Activated T-cell treated with anti-CD3 and anti-CD28 coated beads, Interleukin-2, amount 50 U/mL, for 4 hours (primary cell): ENCODE measurements at regions not wholly inside any gene's neighbourhood (a gene's known extent, or its start where the extent isn't known, plus 50 kb on each side); places are given as distances from the start of the nearest gene placed in this dataset.

Experiments
- ATAC-seq, 2 donors: fragments of 200-7000 bp; cut with Tn5 transposase; one replicate each; pipeline ENCODE4 v1.10.0; 2021
- DNase-seq: peaks from one replicate; pipeline ENCODE4 v3.0.0-alpha.2; 2020
- H3K27me3 Mint-ChIP-seq: one replicate; pipeline ENCODE4 v1.8.0; 2021; ENCODE audit warnings: low read depth, mixed read lengths
- H3K36me3 Mint-ChIP-seq: one replicate; pipeline ENCODE4 v1.8.0; 2022; ENCODE audit warnings: mixed read lengths; ENCODE audit not compliant: insufficient read depth
- H3K4me1 Mint-ChIP-seq: one replicate; pipeline ENCODE4 v1.8.0; 2021; ENCODE audit warnings: low read depth, mixed read lengths
- H3K4me3 Mint-ChIP-seq: one replicate; pipeline ENCODE4 v1.8.0; 2021; ENCODE audit warnings: mild to moderate bottlenecking, moderate library complexity, mixed read lengths
- H3K9me3 Mint-ChIP-seq: one replicate; pipeline ENCODE4 v1.8.0; 2021; ENCODE audit warnings: mixed read lengths

GRCh38 chr3:159897331-159898075 lies 91.1 kb upstream of the IL12A start:
- ATAC-seq (no peak), DNase-seq (no peak)
- Mint-ChIP-seq H3K27me3 (peaks cover 4% of the 10 kb centered on the region), H3K4me1 (no peaks in the 10 kb centered on the region), H3K4me3 (no peak overlapping the region), H3K36me3 (no peaks in the 10 kb centered on the region), H3K9me3 (no peaks in the 10 kb centered on the region)

DNA sequence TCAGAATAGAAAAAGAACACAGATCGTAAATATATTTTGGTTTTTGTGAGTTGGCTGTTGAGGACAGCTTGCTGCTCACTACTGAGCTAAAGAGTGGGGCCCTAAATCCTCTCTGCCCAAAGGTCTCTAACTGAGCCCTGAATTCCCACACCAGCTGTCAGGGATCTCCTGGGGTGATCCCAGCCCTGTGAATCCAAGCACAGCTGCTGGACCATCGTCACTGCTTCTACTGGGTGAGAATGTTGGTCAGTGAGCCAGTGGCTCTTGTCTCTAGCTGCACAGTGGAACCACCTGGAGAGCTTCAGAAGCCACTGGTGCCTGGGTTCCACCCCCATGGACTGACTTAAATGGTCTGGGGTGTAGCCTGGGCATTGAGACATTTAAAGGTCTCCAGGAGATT lies 90.5 kb upstream of the IL12A start:
- no peak overlapping the region for H3K4me3 Mint-ChIP-seq
- H3K4me1 Mint-ChIP-seq = no peaks in the 10 kb centered on the region
- H3K36me3 Mint-ChIP-seq = no peaks in the 10 kb centered on the region
- DNase-seq (no peak), ATAC-seq (no peak)
- peaks cover 4% of the 10 kb centered on the region for H3K27me3 Mint-ChIP-seq
- no peaks in the 10 kb centered on the region for H3K9me3 Mint-ChIP-seq

DNA sequence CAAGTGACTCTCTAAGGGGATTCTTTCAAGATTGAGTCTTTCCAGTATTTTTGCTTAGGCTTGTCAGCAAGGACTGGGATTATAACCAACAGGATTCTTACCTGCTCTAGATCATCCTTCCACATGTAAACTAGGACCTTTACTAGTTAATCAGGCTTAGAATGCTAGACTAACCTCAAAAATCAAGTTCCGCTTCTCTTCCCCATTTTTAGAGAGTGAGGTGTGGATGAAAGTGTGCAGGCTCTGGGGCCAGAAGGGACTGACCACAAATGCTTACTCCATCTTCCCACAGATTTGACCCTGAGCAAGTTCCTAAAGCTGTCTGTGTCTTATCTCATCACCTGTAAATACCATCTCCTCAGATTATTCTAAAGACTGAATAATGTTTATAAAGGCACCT lies 89.5 kb upstream of the IL12A start:
- Mint-ChIP-seq H3K27me3 (peaks cover 4% of the 10 kb centered on the region), H3K36me3 (no peaks in the 10 kb centered on the region), H3K4me3 (no peak overlapping the region), H3K9me3 (no peaks in the 10 kb centered on the region), H3K4me1 (no peaks in the 10 kb centered on the region)
- ATAC-seq (no peak), DNase-seq (no peak)

DNA sequence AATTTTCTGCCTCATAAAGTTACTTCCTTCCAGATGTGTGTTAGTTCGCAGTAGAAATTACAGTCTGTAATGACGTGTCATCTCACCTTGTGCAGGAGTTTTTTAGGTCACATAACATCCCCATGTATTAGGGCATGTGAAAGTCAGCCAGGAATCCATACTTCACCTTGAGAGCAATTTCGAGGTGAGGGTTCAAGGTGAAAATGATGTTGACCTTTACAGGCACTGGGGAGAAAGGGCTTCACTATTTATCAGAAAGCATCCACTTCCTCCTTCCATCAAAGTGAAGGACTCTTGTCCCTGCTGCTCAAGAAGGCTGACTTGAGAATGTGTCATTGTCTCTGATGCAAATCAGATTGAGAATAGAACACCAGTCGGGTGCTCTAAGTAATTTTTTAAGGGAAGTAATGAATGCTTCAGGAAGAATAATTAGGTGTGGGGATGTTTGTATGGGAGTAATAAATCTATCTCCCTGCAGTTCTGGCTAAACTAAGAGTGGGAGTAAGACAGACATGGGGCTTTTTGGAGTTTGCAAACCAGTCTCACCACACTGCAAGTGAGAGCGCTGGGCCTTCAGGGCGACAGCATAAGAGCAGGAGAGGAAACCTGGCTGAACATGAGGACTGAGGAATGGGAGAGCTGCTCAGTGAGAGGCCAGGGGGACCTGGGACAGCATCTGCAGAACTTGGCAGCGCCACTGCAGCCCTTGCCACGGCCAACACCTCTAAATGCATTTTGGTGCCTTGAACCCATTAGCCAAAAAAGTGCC lies 85.9 kb upstream of the IL12A start:
- peaks cover 5% of the 10 kb centered on the region for H3K9me3 Mint-ChIP-seq

DNA sequence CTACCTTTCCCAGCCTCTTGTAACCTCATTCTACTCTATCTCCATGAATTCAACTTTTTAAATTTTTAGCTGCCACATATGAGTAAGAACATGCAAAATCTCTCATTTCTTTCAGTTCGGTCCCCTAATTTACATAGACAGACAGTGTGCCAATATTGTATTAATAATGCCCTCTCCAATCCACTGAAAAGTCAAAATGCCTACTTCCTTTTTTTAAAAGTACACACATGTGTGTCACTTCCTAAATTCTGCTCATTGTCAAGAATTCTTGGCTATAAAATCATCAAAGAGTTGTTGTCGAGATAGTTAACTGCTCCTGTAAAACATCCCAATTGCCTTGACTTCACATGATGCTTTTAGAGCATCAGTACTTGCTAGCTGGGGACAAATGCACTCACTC lies 84.2 kb upstream of the IL12A start:
- Mint-ChIP-seq H3K9me3 (peaks cover 5% of the 10 kb centered on the region), H3K36me3 (no peaks in the 10 kb centered on the region)

More for the DNA sequence above, 85.9 kb upstream of the IL12A start:
- ATAC-seq (no peak), DNase-seq (no peak)
- H3K4me1 Mint-ChIP-seq = peaks cover 2% of the 10 kb centered on the region
- H3K4me3 Mint-ChIP-seq = no peak overlapping the region
- H3K27me3 Mint-ChIP-seq = peaks cover 14% of the 10 kb centered on the region
- no peaks in the 10 kb centered on the region for H3K36me3 Mint-ChIP-seq

GRCh38 chr3:159904911-159905310 lies 83.7 kb upstream of the IL12A start:
- Mint-ChIP-seq H3K27me3 (peaks cover 14% of the 10 kb centered on the region), H3K36me3 (no peaks in the 10 kb centered on the region), H3K9me3 (peaks cover 5% of the 10 kb centered on the region), H3K4me3 (no peak overlapping the region), H3K4me1 (peaks cover 2% of the 10 kb centered on the region)
- no peak for DNase-seq
- no peak for ATAC-seq

More for the DNA sequence above, 84.2 kb upstream of the IL12A start:
- Mint-ChIP-seq H3K27me3 (peaks cover 14% of the 10 kb centered on the region), H3K4me3 (no peak overlapping the region), H3K4me1 (peaks cover 2% of the 10 kb centered on the region)
- ATAC-seq (no peak), DNase-seq (no peak)

DNA sequence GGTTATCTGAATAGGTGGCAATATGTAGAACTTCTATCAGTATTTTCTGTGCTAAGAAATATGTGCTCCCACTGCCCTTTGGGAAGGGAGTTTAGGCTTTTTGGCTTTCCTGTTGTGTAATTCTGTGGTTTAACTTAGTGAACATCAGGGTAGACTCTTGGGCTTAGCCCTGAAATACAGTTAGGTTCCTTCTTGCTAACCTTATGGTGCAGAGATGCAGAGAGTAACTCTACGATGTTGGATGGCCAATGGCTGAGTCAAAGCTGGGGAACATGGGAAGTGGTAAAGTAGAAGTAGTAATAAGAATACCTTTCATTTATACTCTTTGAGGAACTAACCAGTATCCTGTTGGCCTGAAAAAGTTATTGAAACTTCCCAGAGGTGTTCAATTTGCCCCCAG lies 80.8 kb upstream of the IL12A start:
- Mint-ChIP-seq H3K27me3 (peaks cover 10% of the 10 kb centered on the region), H3K36me3 (no peaks in the 10 kb centered on the region)
- no peak for ATAC-seq

GRCh38 chr3:159910991-159911663 lies 77.5 kb upstream of the IL12A start:
- H3K9me3 Mint-ChIP-seq = peaks cover 5% of the 10 kb centered on the region
- no peak for DNase-seq
- peaks cover 11% of the 10 kb centered on the region for H3K4me1 Mint-ChIP-seq
- H3K27me3 Mint-ChIP-seq = peaks cover 5% of the 10 kb centered on the region
- H3K36me3 Mint-ChIP-seq = no peaks in the 10 kb centered on the region
- no peak for ATAC-seq
- H3K4me3 Mint-ChIP-seq = peak overlapping the region; percentile 66

More for the DNA sequence above, 80.8 kb upstream of the IL12A start:
- Mint-ChIP-seq H3K9me3 (peaks cover 5% of the 10 kb centered on the region), H3K4me1 (peaks cover 13% of the 10 kb centered on the region), H3K4me3 (no peak overlapping the region)
- no peak for DNase-seq

DNA sequence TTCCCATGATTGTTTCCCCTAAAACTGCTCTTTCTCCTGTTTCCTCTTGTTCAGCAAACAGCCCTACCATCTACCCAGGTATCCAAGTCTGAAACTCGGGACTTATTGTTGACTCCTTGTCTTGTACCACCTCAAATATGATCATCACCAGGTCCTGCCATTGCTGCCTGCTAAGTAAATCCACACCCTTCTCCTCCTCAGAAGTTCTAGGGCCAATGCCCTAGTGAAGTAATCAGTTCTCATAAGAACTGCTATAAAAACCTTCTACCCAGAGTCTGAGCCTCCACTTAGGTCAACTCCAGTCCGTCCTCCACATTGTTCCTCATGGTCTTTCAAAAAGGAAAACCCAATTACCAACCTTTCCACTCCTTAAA lies 77.0 kb upstream of the IL12A start:
- no peak for DNase-seq
- ATAC-seq = no peak
- Mint-ChIP-seq H3K4me1 (peaks cover 11% of the 10 kb centered on the region), H3K27me3 (peaks cover 4% of the 10 kb centered on the region), H3K4me3 (peak overlapping the region; percentile 66), H3K36me3 (no peaks in the 10 kb centered on the region), H3K9me3 (peaks cover 5% of the 10 kb centered on the region)

GRCh38 chr3:159913712-159914414 lies 74.8 kb upstream of the IL12A start:
- H3K4me3 Mint-ChIP-seq = no peak overlapping the region
- DNase-seq = no peak
- peaks cover 11% of the 10 kb centered on the region for H3K4me1 Mint-ChIP-seq
- H3K9me3 Mint-ChIP-seq = no peaks in the 10 kb centered on the region
- H3K36me3 Mint-ChIP-seq = no peaks in the 10 kb centered on the region
- no peak for ATAC-seq
- peaks cover 3% of the 10 kb centered on the region for H3K27me3 Mint-ChIP-seq

DNA sequence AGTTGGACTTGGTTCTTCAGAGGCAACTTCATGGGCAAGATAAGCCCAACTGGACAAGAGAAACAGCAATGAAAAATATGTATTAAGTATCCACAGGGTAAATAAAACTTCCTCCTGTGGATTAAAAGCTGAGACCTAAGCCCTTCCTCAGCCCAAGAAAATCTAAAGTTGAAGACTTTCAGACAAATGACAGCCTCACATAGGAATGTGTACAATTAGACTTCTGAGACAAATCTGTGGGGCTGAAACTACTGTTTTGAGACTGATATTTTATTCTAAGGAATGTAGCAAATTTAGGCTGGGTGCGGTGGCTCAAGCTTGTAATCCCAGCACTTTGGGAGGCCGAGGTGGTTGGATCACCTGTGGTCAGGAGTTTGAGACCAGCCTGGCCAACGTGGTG lies 74.2 kb upstream of the IL12A start:
- Mint-ChIP-seq H3K4me1 (peaks cover 11% of the 10 kb centered on the region), H3K27me3 (peaks cover 4% of the 10 kb centered on the region), H3K36me3 (no peaks in the 10 kb centered on the region), H3K9me3 (no peaks in the 10 kb centered on the region), H3K4me3 (no peak overlapping the region)
- ATAC-seq = no peak
- no peak for DNase-seq

GRCh38 chr3:159916052-159916451 lies 72.6 kb upstream of the IL12A start:
- peaks cover 6% of the 10 kb centered on the region for H3K27me3 Mint-ChIP-seq
- DNase-seq (no peak), ATAC-seq (no peak)
- H3K4me1 Mint-ChIP-seq = peaks cover 9% of the 10 kb centered on the region
- H3K4me3 Mint-ChIP-seq = no peak overlapping the region
- H3K36me3 Mint-ChIP-seq = no peaks in the 10 kb centered on the region
- H3K9me3 Mint-ChIP-seq = no peaks in the 10 kb centered on the region

- H3K27me3 Mint-ChIP-seq = peaks cover 6% of the 10 kb centered on the region
- DNase-seq = no peak
- H3K9me3 Mint-ChIP-seq = no peaks in the 10 kb centered on the region
- no peaks in the 10 kb centered on the region for H3K36me3 Mint-ChIP-seq
- no peak for ATAC-seq
- no peaks in the 10 kb centered on the region for H3K4me1 Mint-ChIP-seq
- no peak overlapping the region for H3K4me3 Mint-ChIP-seq
Observed at GRCh38 chr3:159917141-159917540, 71.5 kb upstream of the IL12A start.

DNA sequence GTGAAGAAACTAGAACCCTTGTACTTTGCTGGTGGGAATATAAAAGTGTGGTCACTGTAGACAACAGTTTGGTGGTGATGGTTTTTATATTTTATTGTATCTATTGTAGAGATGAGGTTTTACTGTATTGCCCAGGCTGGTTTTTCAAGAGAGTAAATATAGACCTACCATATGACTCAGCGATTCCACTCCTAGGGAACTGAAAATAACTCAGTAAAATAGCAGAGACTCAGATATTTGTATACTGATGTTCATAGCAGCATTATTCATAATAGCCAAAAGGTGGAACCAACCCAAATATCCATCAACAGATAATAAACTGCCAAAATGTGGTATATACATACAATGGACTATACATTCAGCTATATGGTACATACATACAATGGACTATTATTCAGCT lies 68.8 kb upstream of the IL12A start:
- DNase-seq (no peak), ATAC-seq (no peak)
- no peaks in the 10 kb centered on the region for H3K36me3 Mint-ChIP-seq
- H3K9me3 Mint-ChIP-seq = no peaks in the 10 kb centered on the region
- H3K4me3 Mint-ChIP-seq = no peak overlapping the region
- H3K27me3 Mint-ChIP-seq = peaks cover 6% of the 10 kb centered on the region
- no peaks in the 10 kb centered on the region for H3K4me1 Mint-ChIP-seq
